Stomach (tissue), 8 donors: ENCODE measurements at regions not wholly inside any gene's neighbourhood (a gene's known extent, or its start where the extent isn't known, plus 50 kb on each side); places are given as distances from the start of the nearest gene placed in this dataset.

Source experiments
- DNase-seq, 2 donors: peaks; one replicate each; pipeline versions ENCODE4 v3.0.0 to v3.0.0-alpha.2; 2013 to 2019
- H3K27ac ChIP-seq, 5 donors: fragments of 200-600 bp in 4 of 5; sonication (generic) in 4 of 5; one replicate each; pipeline ENCODE4 v1.5.1; 2013 to 2019; ENCODE audit warnings: mild to moderate bottlenecking in 1 of 5, moderate library complexity in 1 of 5
- H3K27me3 ChIP-seq, 3 donors: fragments of 200-600 bp; sonication (generic); one replicate each; pipeline ENCODE4 v1.5.1; 2017 to 2019; ENCODE audit warnings: mixed run types in 1 of 3
- H3K36me3 ChIP-seq, 4 donors: fragments of 200-600 bp; sonication (generic); 1 replicate in 3 of 4; 2 replicates in 1 of 4; pipeline ENCODE4 v1.5.1; 2016 to 2019
- H3K4me1 ChIP-seq, 4 donors: fragments of 200-600 bp; sonication (generic); one replicate each; pipeline ENCODE4 v1.5.1; 2016 to 2019
- H3K4me3 ChIP-seq, 4 donors: fragments of 200-600 bp; sonication (generic) in 3 of 4; one replicate each; pipeline ENCODE4 v1.5.1; 2016 to 2019; ENCODE audit warnings: mild to moderate bottlenecking in 1 of 4
- H3K9me3 ChIP-seq, 4 donors: fragments of 200-600 bp; sonication (generic); one replicate each; pipeline ENCODE4 v1.5.1; 2016 to 2019
- EP300 ChIP-seq: sonication (generic); formaldehyde crosslinking; IDR thresholded peaks from one replicate; pipeline ENCODE4 v1.6.1; 2017; ENCODE audit warnings: antibody characterized with exemption
- POLR2A ChIP-seq, 4 donors: fragments of 450-650 bp; IDR thresholded peaks; one replicate each; pipeline ENCODE4 v1.6.1; 2016; ENCODE audit warnings: antibody characterized with exemption in 4 of 4, control low read depth in 2 of 4, mild to moderate bottlenecking in 1 of 4, moderate library complexity in 1 of 4
- POLR2AphosphoS5 ChIP-seq, 3 donors: sonication (generic); formaldehyde crosslinking; IDR thresholded peaks; one replicate each; pipeline ENCODE4 v1.6.1; 2016; ENCODE audit warnings: antibody characterized with exemption in 3 of 3
- WGBS, 5 donors: extraction: QIAGEN DNeasy Blood & Tissue Kit in 3 of 5; methylation state at CpG; one replicate each; pipeline versions ENCODE4 v1.1.5 to v1.1.7; 2013 to 2018; 5-methylcytosine and 5-hydroxymethylcytosine counted together
- intact Hi-C: fragments of 100-400 bp; cut with DNase I; formaldehyde crosslinking; loops from one replicate; pipeline ENCODE4 v1.15.1; 2023; ENCODE audit warnings: low total_unique reads
- TF ChIP-seq, protein P1 (sequence below), 7 experiments: fragments of 450-650 bp in 4 of 7; fragments of 200-600 bp in 3 of 7; sonication (generic) in 3 of 7; IDR thresholded peaks; one replicate each; pipeline ENCODE4 v1.5.1; 2016 to 2019; ENCODE audit warnings: antibody characterized with exemption in 7 of 7, control low read depth in 2 of 7, mild to moderate bottlenecking in 1 of 7
- donor health status: healthy with polysubstance abuse.
- donor health status: Bipolar disorder and iron deficiency.
- donor health status: healthy.

DNA sequence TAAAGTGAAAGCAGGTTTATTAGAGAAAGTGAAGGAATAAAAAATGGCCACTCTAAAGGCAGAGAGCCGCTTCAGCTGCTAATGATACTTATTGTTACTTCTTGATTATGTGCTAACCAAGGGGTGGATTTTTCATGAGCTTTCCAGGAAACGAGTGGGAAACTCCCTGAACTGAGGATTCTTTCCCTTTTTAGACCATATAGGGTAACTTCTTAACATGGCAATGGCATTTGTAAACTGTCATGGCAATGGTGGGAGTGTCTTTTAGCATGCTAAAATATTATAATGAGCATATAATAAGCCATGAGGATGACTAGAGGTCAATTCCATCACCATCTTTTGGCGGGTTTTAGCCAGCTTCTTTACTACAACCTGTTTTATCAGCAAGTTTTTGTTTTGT lies 890.0 kb downstream of the UQCRFS1 start:
- intact Hi-C loops: no loop called here
- Histone ChIP-seq H3K4me1 (no peaks in the 10 kb centered on the region), H3K27me3 (no peaks in the 10 kb centered on the region), H3K9me3 (no peaks in the 10 kb centered on the region), H3K36me3 (no peaks in the 10 kb centered on the region), H3K4me3 (no peak overlapping the region), H3K27ac (no peak overlapping the region)
- 46 to 75% (median 69%) methylated on average over 3 of the region's 3 CpGs for WGBS, 5 donors
- no peak for DNase-seq
- TF ChIP-seq EP300 (no peak), POLR2AphosphoS5 (IDR thresholded peaks at IDR 0.05) (no peak), POLR2A (IDR thresholded peaks at IDR 0.05) (no peak)
- TF ChIP-seq, protein P1, sequence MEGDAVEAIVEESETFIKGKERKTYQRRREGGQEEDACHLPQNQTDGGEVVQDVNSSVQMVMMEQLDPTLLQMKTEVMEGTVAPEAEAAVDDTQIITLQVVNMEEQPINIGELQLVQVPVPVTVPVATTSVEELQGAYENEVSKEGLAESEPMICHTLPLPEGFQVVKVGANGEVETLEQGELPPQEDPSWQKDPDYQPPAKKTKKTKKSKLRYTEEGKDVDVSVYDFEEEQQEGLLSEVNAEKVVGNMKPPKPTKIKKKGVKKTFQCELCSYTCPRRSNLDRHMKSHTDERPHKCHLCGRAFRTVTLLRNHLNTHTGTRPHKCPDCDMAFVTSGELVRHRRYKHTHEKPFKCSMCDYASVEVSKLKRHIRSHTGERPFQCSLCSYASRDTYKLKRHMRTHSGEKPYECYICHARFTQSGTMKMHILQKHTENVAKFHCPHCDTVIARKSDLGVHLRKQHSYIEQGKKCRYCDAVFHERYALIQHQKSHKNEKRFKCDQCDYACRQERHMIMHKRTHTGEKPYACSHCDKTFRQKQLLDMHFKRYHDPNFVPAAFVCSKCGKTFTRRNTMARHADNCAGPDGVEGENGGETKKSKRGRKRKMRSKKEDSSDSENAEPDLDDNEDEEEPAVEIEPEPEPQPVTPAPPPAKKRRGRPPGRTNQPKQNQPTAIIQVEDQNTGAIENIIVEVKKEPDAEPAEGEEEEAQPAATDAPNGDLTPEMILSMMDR (IDR thresholded peaks at IDR 0.05): no peak

DNA sequence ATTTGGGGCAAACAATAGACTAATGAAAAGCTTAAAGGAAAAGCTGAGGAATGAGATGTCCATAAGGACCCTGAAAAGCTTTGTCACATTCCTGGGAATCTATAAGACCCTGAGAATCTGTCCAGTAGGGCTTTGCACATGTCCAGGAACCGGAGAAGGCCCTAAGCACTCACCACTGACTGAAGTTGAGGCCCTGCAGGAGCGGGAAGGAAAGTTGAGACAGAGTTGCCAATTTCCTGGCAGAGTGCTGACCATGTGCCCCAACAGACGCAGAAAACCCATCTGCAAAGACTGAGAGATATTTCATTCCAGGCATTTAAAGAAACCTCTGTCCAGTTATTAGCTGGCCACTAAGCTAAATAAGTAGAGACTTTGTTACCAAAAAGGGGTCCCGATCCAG lies 890.5 kb downstream of the UQCRFS1 start:
- intact Hi-C loops: no loop called here

DNA sequence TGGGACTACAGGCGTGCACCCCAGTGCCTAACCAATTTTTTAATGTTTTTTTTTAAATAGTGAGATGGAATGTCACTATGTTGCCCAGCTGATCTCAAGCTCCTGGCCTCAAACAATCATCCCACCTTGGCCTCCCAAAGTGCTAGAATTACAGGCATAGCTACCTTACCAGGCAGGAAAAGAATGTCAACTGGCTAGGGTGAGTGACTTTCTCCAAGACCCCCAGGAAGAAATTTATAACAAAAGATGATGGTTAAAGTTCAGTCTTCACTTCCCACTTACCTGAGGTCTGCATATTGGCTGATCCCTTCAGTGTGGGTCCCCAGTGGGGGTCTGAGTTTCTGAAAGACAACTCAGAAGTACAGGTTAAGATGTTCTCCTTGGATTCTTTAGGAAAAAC lies 893.0 kb downstream of the UQCRFS1 start:
- no peaks in the 10 kb centered on the region for H3K36me3 ChIP-seq
- H3K9me3 ChIP-seq: no peaks in the 10 kb centered on the region
- no peak overlapping the region for H3K27ac ChIP-seq
- TF ChIP-seq, protein P1 (IDR thresholded peaks at IDR 0.05): no peak
- TF ChIP-seq POLR2AphosphoS5 (IDR thresholded peaks at IDR 0.05) (no peak), EP300 (no peak), POLR2A (IDR thresholded peaks at IDR 0.05) (no peak)
- H3K27me3 ChIP-seq: no peaks in the 10 kb centered on the region
- WGBS, 5 donors: 65 to 86% (median 76%) methylated on average over 1 of the region's 1 CpG
- DNase-seq: no peak
- intact Hi-C loops: no loop called here
- H3K4me1 ChIP-seq: peaks cover 0 to 7% (median 0%) of the 10 kb centered on the region in 4 donors
- no peak overlapping the region for H3K4me3 ChIP-seq

More for the DNA sequence above, 890.5 kb downstream of the UQCRFS1 start:
- no peak for DNase-seq
- 72 to 86% (median 82%) methylated on average over 4 of the region's 4 CpGs for WGBS, 5 donors
- Histone ChIP-seq H3K9me3 (no peaks in the 10 kb centered on the region), H3K4me1 (no peaks in the 10 kb centered on the region), H3K36me3 (no peaks in the 10 kb centered on the region), H3K27ac (no peak overlapping the region), H3K27me3 (no peaks in the 10 kb centered on the region), H3K4me3 (no peak overlapping the region)
- TF ChIP-seq EP300: no peak
- TF ChIP-seq, protein P1 (IDR thresholded peaks at IDR 0.05): no peak
- TF ChIP-seq POLR2AphosphoS5 (IDR thresholded peaks at IDR 0.05): no peak
- no peak for TF ChIP-seq POLR2A (IDR thresholded peaks at IDR 0.05)

DNA sequence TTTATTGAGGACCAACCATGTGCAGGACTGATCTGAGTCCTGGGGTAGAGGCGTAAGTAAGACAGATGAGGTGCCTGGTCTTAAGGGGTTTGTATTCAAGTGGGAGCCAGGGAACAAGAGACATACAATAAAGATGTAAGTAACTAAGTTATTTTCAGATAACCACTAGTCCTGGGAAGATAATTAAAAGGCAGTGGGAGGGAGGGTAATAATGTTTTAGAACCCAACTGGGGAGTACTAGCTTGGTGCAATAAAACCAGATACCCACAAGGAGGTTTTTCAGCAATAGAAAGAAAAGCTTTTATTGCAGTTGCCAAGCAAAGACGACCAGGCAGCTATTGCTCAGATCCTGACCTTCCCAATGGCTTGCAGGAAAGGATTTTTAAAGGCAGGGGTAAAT lies 893.7 kb downstream of the UQCRFS1 start:
- H3K9me3 ChIP-seq: no peaks in the 10 kb centered on the region
- no peak overlapping the region for H3K4me3 ChIP-seq
- TF ChIP-seq EP300: no peak
- no peak for TF ChIP-seq POLR2AphosphoS5 (IDR thresholded peaks at IDR 0.05)
- TF ChIP-seq, protein P1 (IDR thresholded peaks at IDR 0.05): no peak
- TF ChIP-seq POLR2A (IDR thresholded peaks at IDR 0.05): no peak
- H3K27ac ChIP-seq: no peak overlapping the region
- H3K4me1 ChIP-seq: peaks cover 0 to 7% (median 0%) of the 10 kb centered on the region in 4 donors
- no peak for DNase-seq
- 45 to 90% (median 47%) methylated on average over 1 to 2 of the region's 2 CpGs for WGBS, 5 donors
- no peaks in the 10 kb centered on the region for H3K36me3 ChIP-seq
- H3K27me3 ChIP-seq: no peaks in the 10 kb centered on the region
- intact Hi-C loops: no loop called here
